NCI-H526 (cell line): ENCODE measurements at regions not wholly inside any gene's neighbourhood (a gene's known extent, or its start where the extent isn't known, plus 50 kb on each side); places are given as distances from the start of the nearest gene placed in this dataset.
"Not testable (repeated sequence)": the region's sequence is repeated elsewhere in the genome, so short reads cannot be mapped to it uniquely, and the experiment has no call there.

Experiments
- DNase-seq, 2 experiments: peaks; one replicate each; lab custom pipeline; 2025; lab: John Stamatoyannopoulos, UW

DNA sequence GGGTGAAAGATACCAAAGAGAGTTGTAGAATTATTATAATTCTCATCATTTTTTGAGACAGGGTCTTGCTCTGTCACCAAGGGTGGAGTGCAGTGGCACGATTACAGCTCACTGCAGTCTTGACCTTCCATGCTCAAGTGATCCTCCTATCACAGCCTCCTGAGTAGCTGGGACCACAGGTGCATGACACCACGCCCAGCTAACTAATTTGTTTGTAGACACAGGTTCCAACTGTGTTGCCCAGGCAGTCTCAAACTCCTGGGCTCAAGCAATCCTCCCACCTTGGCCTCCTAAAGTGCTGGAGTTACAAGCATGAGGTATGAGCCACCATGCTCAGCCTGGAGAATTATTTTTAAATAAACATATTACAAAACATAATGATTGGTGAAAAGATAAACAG lies 92.8 kb upstream of the MSH6 start:
- no peak for DNase-seq

DNA sequence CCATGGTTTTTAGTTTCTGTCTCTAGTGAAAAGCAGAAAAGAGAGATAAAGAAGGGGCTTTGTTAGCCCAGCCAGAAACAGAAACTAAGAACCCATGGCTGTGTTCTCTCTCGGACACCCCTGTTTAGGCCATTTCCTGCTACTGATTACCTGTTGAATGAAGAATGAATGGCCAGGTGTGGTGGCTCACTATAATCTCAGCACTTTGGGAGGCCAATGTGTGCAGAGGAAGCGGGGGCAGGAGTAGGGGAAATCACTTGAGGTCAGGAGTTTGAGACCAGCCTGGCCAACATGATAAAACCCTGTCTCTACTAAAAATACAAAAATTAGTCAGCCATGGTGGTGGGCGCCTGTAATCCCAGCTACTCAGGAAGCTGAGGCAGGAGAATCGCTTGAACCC lies 93.8 kb upstream of the MSH6 start:
- not testable (repeated sequence) for DNase-seq

- no peak for DNase-seq
These were observed 94.4 kb upstream of the MSH6 start for GRCh38 chr2:47688561-47688960.

DNA sequence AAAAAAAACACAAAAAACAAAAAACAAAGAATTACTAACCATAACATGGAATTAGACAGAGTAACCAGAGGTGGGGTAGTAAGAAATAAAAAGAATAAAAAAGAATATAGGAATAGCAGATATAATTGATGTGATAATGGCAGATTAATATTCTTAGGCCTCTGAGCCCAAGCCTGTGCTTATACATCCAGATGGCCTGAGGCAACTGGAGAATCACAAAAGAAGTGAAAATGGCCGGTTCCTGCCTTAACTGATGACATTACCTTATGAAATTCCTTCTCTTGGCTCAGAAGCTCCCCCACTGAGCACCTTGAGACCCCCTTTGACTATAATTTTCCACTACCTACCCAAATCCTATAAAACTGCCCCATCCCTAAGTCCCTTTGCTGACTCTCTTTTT lies 95.1 kb upstream of the MSH6 start:
- DNase-seq: no peak

DNA sequence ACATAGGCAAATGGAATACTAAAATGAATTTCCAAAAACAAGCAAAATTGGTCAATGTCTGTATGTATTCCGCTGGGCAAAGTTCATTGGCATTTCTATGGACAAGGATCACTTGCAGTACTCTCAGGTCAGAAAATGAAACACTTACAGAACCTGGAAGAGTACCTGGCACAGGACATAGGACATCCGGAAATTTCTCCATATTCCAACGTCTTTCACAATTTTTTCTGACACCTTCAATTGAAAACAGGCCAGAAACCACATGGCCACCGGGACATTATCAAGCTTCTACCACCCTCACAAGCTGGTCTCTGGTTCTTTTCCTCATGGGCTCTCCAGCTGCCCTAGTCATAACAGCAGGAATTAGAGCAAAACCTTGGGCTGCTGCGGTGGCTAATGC lies 96.9 kb upstream of the MSH6 start:
- no peak for DNase-seq

- DNase-seq: no peak
These were observed 100.7 kb upstream of the MSH6 start for GRCh38 chr2:47682216-47682749.

DNA sequence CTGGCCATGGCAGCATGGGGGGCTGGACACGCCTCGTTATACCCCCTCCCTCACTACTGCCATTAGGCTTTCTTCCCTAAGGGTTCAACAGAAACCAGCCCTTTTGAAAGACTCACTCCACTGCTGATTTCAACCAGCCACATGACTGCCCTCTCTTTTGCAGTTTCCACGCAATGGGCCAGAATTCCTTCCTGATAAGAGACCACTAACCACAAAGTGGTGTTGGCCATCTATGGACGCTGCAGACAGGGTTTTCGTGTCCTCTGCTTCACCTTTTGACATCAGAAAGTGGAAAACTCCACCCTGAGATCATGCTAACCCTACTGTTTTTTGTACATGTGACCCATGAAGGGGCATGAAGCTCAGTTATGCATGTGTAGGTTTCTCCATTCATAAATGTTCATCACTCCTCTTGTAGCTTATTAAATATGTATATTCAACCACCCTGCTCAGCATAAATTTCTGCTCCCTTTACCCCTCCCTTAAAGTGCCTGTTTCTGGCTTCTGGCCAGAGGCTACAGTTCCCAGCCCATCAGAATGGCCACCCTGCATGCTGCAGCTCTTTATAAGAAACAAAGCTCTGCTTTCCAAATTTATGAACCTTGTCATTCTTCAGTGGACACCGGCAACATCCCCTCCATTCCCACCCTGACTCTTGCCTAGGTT lies 105.6 kb upstream of the KCNK12 start:
- DNase-seq: no peak

- DNase-seq: no peak
These were observed 104.5 kb upstream of the KCNK12 start for GRCh38 chr2:47675196-47675825.

- no peak for DNase-seq
These were observed 95.5 kb upstream of the KCNK12 start for GRCh38 chr2:47666332-47666731.

DNA sequence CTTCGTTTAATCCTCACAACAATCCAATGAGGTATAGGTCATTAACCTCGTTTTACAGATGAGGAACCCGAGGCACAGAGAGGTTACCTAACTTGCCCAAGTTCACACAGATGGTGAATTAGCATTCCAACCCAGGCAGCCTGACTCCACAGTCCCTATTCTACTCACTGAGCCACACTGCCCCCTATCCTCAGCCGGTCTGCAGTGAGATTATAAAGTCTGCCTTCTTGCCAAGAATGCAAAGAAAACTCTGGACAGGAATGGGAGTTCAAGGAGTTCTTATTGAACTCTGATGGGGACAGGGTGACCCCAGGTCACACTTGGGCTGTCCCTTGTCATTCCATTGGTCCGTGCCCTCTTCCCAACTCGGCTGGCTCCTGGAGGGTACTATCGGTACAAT lies 94.0 kb upstream of the KCNK12 start:
- DNase-seq: no peak

GRCh38 chr2:47662552-47662951 lies 91.8 kb upstream of the KCNK12 start:
- no peak for DNase-seq

GRCh38 chr2:47661310-47661709 lies 90.5 kb upstream of the KCNK12 start:
- DNase-seq: no peak

GRCh38 chr2:47660168-47660567 lies 89.4 kb upstream of the KCNK12 start:
- DNase-seq: no peak

DNA sequence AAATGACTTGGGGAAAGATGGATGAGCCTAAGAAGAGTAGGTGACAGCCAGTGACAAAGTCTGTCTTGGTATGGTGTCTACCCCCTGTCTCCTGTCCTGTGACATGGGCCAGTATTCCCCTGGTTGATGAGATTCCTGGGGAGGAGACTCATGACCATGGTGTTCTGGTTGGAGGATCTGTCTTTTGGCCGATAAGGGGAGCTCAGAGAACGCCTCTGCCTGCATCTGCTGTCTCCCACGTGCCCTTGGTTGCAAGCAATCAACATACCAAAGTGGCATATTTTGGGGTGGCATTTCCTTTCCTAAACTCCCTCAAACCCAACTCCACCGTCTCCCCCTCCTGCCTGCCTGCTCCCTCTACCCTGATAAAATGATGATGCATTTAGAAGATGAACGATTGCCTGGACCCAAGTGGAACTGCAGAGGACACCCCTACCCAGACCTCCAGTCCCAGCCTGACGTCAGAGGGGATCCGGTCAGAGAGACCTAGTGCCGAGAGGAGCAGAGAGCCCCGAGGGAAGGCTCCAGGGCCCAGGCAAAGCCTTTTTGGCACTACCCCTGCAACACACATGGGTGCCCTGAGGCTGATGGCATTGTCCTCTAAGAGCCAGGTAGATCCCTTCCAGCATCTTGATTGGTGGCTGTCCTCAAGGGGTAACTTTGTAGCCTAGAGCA lies 88.0 kb upstream of the KCNK12 start:
- DNase-seq: no peak

GRCh38 chr2:47657886-47658489 lies 87.2 kb upstream of the KCNK12 start:
- DNase-seq: no peak

GRCh38 chr2:47656715-47657600 lies 86.2 kb upstream of the KCNK12 start:
- DNase-seq: no peak

GRCh38 chr2:47655563-47655880 lies 84.7 kb upstream of the KCNK12 start:
- DNase-seq: no peak

- peak; percentile 80 to 90 for DNase-seq
These were observed 84.2 kb upstream of the KCNK12 start for GRCh38 chr2:47654790-47655562.

DNA sequence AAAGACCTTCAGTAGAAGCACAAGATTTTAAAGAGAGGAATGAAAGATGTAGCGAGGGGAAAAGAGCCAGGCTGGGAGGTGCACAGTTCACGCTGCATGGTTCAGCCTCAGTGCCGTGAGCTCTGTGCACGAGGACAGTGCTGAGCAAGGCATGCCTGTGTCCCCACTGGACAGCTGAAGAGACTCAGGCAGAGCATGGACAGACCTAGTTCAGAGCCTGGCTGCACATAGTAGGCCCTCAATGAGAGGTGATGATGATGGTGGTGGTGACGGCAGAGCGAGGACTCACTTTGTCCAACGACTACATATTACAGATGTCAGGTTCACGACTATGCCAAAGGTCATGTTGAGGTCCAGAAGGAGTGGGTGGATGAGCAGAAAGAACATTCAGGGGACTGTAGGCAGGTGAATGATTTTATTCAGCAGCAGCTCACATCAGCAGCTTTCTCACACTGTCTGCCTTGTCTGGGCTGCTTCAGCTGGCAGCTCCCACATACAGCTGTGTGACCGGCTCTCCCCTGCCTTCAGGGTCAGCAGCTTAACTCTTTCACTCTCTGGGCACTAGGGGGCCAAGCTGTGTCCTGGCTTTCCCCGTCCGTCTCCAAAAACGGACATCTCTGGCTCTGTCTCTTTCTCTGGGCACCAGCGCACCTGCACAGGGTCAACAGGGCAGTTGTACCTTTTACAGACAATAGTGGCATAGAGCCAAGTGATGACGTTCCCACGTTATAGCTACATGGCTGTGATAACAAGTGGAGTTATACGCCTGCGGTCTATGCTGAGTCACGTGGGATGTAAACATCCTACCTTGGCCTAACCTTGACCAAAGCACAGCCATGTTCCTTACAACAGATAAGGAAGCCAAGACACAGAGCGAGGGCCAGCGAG lies 83.4 kb upstream of the KCNK12 start:
- DNase-seq: peak in 1 of 2 experiments; percentile 71

DNA sequence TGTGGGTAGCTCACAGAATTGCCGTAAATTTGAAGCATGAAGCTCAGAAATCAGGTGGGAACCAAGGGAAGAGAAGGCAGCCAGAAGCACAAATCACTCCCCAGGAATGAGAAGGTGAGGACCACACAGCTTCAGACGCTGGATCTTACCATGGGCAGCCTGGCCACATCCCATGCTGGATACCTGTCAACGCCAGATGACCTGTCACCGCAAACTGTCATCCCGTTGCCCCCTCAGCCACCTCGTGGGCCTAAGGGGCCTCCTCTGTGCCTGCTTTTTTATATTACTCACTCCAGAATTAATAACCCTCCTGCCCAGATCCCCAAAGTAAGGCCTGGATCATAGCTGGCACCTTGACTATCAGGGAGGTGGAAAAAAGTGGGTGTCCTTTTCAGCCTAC lies 82.3 kb upstream of the KCNK12 start:
- no peak for DNase-seq
